ENCODE measurements at regions not wholly inside any gene's neighbourhood (a gene's known extent, or its start where the extent isn't known, plus 50 kb on each side); places are given as distances from the start of the nearest gene placed in this dataset.

DNA sequence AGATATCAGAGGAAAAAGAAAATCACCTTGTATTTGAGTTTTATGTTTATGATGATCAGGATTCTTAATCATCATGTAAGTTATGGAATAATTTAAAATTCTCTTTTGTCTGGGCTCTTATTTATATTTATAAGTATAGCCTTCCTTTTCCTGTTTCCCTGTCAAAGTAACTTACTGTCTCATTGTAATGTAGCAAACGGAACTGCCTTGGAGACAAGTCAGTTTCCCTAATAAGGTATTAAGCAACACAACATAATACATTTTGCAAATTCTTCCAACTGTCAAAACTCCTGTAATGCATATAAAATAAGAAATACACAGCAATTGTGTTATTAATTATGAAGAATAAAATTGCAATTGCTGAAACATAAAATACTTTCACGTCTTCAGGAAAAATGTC lies 463.2 kb downstream of the MAT2B start:
- ChIA-PET POLR2A (no interaction called here), CTCF (ENCODE audit: low intra/inter-chr PET ratio, low total read pairs) (no interaction called here)
- Histone ChIP-seq H3K9ac (ENCODE audit: insufficient read depth, low read depth, low read length) (no peak overlapping the region), H2AFZ (ENCODE audit: low read length) (no peak overlapping the region), H3K4me1 (ENCODE audit: insufficient read depth, low read length) (no peaks in the 10 kb centered on the region), H3K36me3 (replicated peaks in 1 of 2; ENCODE audit: control insufficient read depth in 1 of 2, insufficient read depth in 2 of 2, low read length in 2 of 2) (no peaks in the 10 kb centered on the region), H3K79me2 (ENCODE audit: insufficient read depth, low read length) (no peaks in the 10 kb centered on the region), H3K27ac (ENCODE audit: extremely low read length, insufficient read depth, low read length) (no peak overlapping the region), H4K20me1 (ENCODE audit: insufficient read depth, low read length) (no peaks in the 10 kb centered on the region), H3K4me2 (ENCODE audit: low read depth, low read length) (no peak overlapping the region), H3K9me3 (ENCODE audit: low read length) (no peaks in the 10 kb centered on the region), H3K4me3 (replicated peaks in 1 of 3; ENCODE audit: insufficient read depth in 1 of 3, low read depth in 2 of 3, low read length in 3 of 3) (no peak overlapping the region), H3K27me3 (ENCODE audit: control insufficient read depth in 1 of 2, insufficient read depth in 2 of 2, low read length in 2 of 2) (no peaks in the 10 kb centered on the region)
- TF ChIP-seq KDM3A (CRISPR knock-in tag; IDR thresholded peaks at IDR 0.05; ENCODE audit: low read depth) (no peak), KDM4B (CRISPR knock-in tag; IDR thresholded peaks at IDR 0.05) (no peak), ZFX (CRISPR knock-in tag; IDR thresholded peaks at IDR 0.05; ENCODE audit: low read depth) (no peak), KDM1A (CRISPR knock-in tag; IDR thresholded peaks at IDR 0.05) (no peak), ZBTB7A (CRISPR knock-in tag; IDR thresholded peaks at IDR 0.05) (no peak), ZNF496 (CRISPR knock-in tag; IDR thresholded peaks at IDR 0.05; ENCODE audit: insufficient replicate concordance) (no peak), NFIC (IDR thresholded peaks at IDR 0.05; ENCODE audit: low read length) (no peak)
- in situ Hi-C loops (cut with HindIII; ENCODE audit: extremely low pct_ligation_motif_present, low pct_unique_long_range_greater_than_20kb) (no loop called here), intact Hi-C loops (cut with micrococcal nuclease; ENCODE audit: unreplicated experiment) (no loop called here)
- FAIRE-seq (no peak), ATAC-seq (no peak), DNase-seq (ENCODE audit: low spot score) (no peak)
- BruUV-seq (replicated peaks) = no TSS peak
- WGBS (ENCODE audit: low lambda C conversion rate) = 1% methylated on average over 2 of the region's 2 CpGs

GRCh38 chr5:163976696-163977095 lies 471.3 kb downstream of the MAT2B start:
- Histone ChIP-seq H3K27ac (ENCODE audit: extremely low read length, insufficient read depth, low read length) (no peak overlapping the region), H3K79me2 (ENCODE audit: insufficient read depth, low read length) (no peaks in the 10 kb centered on the region), H2AFZ (ENCODE audit: low read length) (no peak overlapping the region), H4K20me1 (ENCODE audit: insufficient read depth, low read length) (no peaks in the 10 kb centered on the region), H3K36me3 (replicated peaks in 1 of 2; ENCODE audit: control insufficient read depth in 1 of 2, insufficient read depth in 2 of 2, low read length in 2 of 2) (no peaks in the 10 kb centered on the region), H3K27me3 (ENCODE audit: control insufficient read depth in 1 of 2, insufficient read depth in 2 of 2, low read length in 2 of 2) (no peaks in the 10 kb centered on the region), H3K9ac (ENCODE audit: insufficient read depth, low read depth, low read length) (no peak overlapping the region), H3K4me3 (replicated peaks in 1 of 3; ENCODE audit: insufficient read depth in 1 of 3, low read depth in 2 of 3, low read length in 3 of 3) (no peak overlapping the region), H3K9me3 (ENCODE audit: low read length) (no peaks in the 10 kb centered on the region), H3K4me2 (ENCODE audit: low read depth, low read length) (no peak overlapping the region), H3K4me1 (ENCODE audit: insufficient read depth, low read length) (no peaks in the 10 kb centered on the region)
- intact Hi-C loops (cut with micrococcal nuclease; ENCODE audit: unreplicated experiment) = loop anchor here (5.0 kb wide), 1 partner anchor 76 kb away; no protein-coding TSS in a partner anchor
- ATAC-seq (no peak), FAIRE-seq (no peak), DNase-seq (ENCODE audit: low spot score) (no peak)
- CTCF ChIA-PET (ENCODE audit: low intra/inter-chr PET ratio, low total read pairs) = no interaction called here
- no TSS peak for BruUV-seq (replicated peaks)
- in situ Hi-C loops (cut with HindIII; ENCODE audit: extremely low pct_ligation_motif_present, low pct_unique_long_range_greater_than_20kb) = no loop called here
- POLR2A ChIA-PET = no interaction called here
- WGBS (ENCODE audit: low lambda C conversion rate) = 4% methylated on average over 3 of the region's 3 CpGs
- TF ChIP-seq ATF1 (CRISPR knock-in tag; IDR thresholded peaks at IDR 0.05) (no peak), ZNF800 (CRISPR knock-in tag; IDR thresholded peaks at IDR 0.05) (no peak), SP140L (CRISPR knock-in tag; IDR thresholded peaks at IDR 0.05; ENCODE audit: borderline replicate concordance) (no peak), TEAD3 (CRISPR knock-in tag; optimal IDR thresholded peaks at IDR 0.05; ENCODE audit: borderline replicate concordance) (no peak), ZNF235 (CRISPR knock-in tag; IDR thresholded peaks at IDR 0.05; ENCODE audit: borderline replicate concordance) (no peak)
- TF ChIP-seq, protein P1, sequence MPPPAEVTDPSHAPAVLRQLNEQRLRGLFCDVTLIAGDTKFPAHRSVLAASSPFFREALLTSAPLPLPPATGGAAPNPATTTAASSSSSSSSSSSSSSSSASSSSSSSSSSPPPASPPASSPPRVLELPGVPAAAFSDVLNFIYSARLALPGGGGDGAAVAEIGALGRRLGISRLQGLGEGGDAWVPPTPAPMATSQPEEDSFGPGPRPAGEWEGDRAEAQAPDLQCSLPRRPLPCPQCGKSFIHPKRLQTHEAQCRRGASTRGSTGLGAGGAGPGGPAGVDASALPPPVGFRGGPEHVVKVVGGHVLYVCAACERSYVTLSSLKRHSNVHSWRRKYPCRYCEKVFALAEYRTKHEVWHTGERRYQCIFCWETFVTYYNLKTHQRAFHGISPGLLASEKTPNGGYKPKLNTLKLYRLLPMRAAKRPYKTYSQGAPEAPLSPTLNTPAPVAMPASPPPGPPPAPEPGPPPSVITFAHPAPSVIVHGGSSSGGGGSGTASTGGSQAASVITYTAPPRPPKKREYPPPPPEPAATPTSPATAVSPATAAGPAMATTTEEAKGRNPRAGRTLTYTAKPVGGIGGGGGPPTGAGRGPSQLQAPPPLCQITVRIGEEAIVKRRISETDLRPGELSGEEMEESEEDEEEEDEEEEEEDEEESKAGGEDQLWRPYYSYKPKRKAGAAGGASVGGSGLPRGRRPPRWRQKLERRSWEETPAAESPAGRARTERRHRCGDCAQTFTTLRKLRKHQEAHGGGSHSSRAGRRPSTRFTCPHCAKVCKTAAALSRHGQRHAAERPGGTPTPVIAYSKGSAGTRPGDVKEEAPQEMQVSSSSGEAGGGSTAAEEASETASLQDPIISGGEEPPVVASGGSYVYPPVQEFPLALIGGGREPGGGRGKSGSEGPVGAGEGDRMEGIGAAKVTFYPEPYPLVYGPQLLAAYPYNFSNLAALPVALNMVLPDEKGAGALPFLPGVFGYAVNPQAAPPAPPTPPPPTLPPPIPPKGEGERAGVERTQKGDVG (CRISPR knock-in tag; IDR thresholded peaks at IDR 0.05; ENCODE audit: borderline replicate concordance) = no peak
